ENCODE measurements at regions not wholly inside any gene's neighbourhood (a gene's known extent, or its start where the extent isn't known, plus 50 kb on each side); places are given as distances from the start of the nearest gene placed in this dataset.

DNA sequence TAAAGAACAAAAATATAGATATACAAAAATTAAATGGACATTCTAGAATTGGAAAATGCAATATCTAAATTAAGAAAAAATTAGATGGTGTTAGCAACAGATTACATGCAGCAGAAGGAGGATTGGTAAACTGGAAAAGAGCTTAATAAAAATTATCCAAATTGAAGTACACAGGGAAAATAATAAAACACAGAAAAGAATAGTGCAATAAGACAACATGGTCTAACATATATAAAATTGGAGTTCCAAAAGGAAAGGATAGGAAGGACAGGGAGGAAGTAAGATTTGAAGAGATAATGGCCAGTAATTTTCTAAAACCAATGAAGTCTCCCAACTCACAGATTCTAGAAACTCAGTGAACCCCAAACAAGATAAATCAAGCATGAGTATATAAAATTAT lies 194.5 kb downstream of the TBX18 start:
- no peaks in the 10 kb centered on the region for H3K23me2 ChIP-seq (ENCODE audit: low read depth, low read length)
- FAIRE-seq: no peak
- H2BK120ac ChIP-seq (replicated peaks; ENCODE audit: low read depth, low read length): no peak overlapping the region
- no peaks in the 10 kb centered on the region for H3K27me3 ChIP-seq (replicated peaks in 1 of 4; ENCODE audit: control insufficient read depth in 3 of 4, extremely low read depth in 1 of 4, insufficient read depth in 3 of 4, low read length in 3 of 4)
- no peaks in the 10 kb centered on the region for H3K79me2 ChIP-seq (ENCODE audit: control insufficient read depth in 1 of 2, insufficient read depth in 2 of 2, low read length in 2 of 2)
- H2BK15ac ChIP-seq (ENCODE audit: low read length): no peak overlapping the region
- H3K4me3 ChIP-seq (ENCODE audit: extremely low read depth in 1 of 4, insufficient read depth in 2 of 4, low read depth in 3 of 4, low read length in 4 of 4): no peak overlapping the region
- H3K14ac ChIP-seq (ENCODE audit: insufficient read length): no peak overlapping the region
- CTCF ChIA-PET (ENCODE audit: partially characterized antibody): interaction anchor here (0.9 to 2.8 kb wide), 6 partner anchors 19 to 147 kb away, joined by 3 to 17 read pairs (median 3); no protein-coding TSS in a partner anchor
- no peaks in the 10 kb centered on the region for H4K20me1 ChIP-seq (replicated peaks in 1 of 2; ENCODE audit: control insufficient read depth in 1 of 2, insufficient read depth in 2 of 2, low read length in 2 of 2)
- H3K27ac ChIP-seq (ENCODE audit: low read depth, low read length): no peak overlapping the region
- H2BK20ac ChIP-seq (ENCODE audit: low read length): no peak overlapping the region
- no peak overlapping the region for H2BK5ac ChIP-seq (ENCODE audit: low read depth, low read length)
- no peak overlapping the region for H2AK5ac ChIP-seq (ENCODE audit: low read depth, low read length)
- no peak overlapping the region for H4K5ac ChIP-seq (ENCODE audit: insufficient read length, low read depth, low read length)
- H3K4me1 ChIP-seq (replicated peaks in 1 of 4; ENCODE audit: control insufficient read depth in 3 of 4, insufficient read depth in 4 of 4, low read length in 3 of 4): no peaks in the 10 kb centered on the region; a peak in 1 of 7 replicates
- no peak overlapping the region for H2BK12ac ChIP-seq (ENCODE audit: low read depth, low read length)
- no peak overlapping the region for H3K4ac ChIP-seq (replicated peaks; ENCODE audit: insufficient read length, low read depth, low read length)
- H3K36me3 ChIP-seq (ENCODE audit: control insufficient read depth in 2 of 4, insufficient read depth in 4 of 4, low read length in 3 of 4): no peaks in the 10 kb centered on the region
- no peak for TF ChIP-seq JUND (IDR thresholded peaks at IDR 0.05; ENCODE audit: low read length)
- no peak for TF ChIP-seq POLR2A (IDR thresholded peaks at IDR 0.05; ENCODE audit: control extremely low read depth in 1 of 2, low read depth in 2 of 2, low read length in 2 of 2)
- TF ChIP-seq SAP30 (IDR thresholded peaks at IDR 0.05; ENCODE audit: insufficient read depth, insufficient replicate concordance, low read length): no peak
- no peak for TF ChIP-seq SP1 (IDR thresholded peaks at IDR 0.05; ENCODE audit: low read depth, low read length)
- no peak for TF ChIP-seq CEBPB (IDR thresholded peaks at IDR 0.05; ENCODE audit: low read depth, low read length)
- no peak for TF ChIP-seq RFX5 (IDR thresholded peaks at IDR 0.05; ENCODE audit: borderline replicate concordance, low read depth, low read length)
- TF ChIP-seq TBP (IDR thresholded peaks at IDR 0.05; ENCODE audit: low read depth, low read length): no peak
- no peak for TF ChIP-seq ASH2L (IDR thresholded peaks at IDR 0.05; ENCODE audit: low read length)
- no peak for TF ChIP-seq TEAD4 (IDR thresholded peaks at IDR 0.05; ENCODE audit: low read depth, low read length)
- no peak for TF ChIP-seq RAD21 (IDR thresholded peaks at IDR 0.05 in 1 of 2, conservative IDR thresholded peaks at IDR 0.05 in 1 of 2; ENCODE audit: low read depth in 2 of 2, low read length in 2 of 2)
- POLR2A ChIA-PET (ENCODE audit: partially characterized antibody): no interaction called here
- DNase-seq (ENCODE audit: low read depth in 1 of 2, low spot score in 2 of 2): no peak
- H2AFZ ChIP-seq (ENCODE audit: low read length): no peak overlapping the region
- no peak overlapping the region for H3K23ac ChIP-seq (ENCODE audit: insufficient read length)
- H3K9me3 ChIP-seq (ENCODE audit: insufficient read depth in 2 of 2, low read depth in 1 of 2, low read length in 1 of 2): no peaks in the 10 kb centered on the region
- H3K4me2 ChIP-seq (ENCODE audit: insufficient read depth in 1 of 2, low read depth in 2 of 2, low read length in 2 of 2): no peak overlapping the region
- no peak overlapping the region for H3K18ac ChIP-seq (ENCODE audit: extremely low read depth, low read length)
- no peaks in the 10 kb centered on the region for H3K79me1 ChIP-seq (ENCODE audit: low read depth, low read length)
- H3K9ac ChIP-seq (replicated peaks in 1 of 4; ENCODE audit: extremely low read depth in 1 of 4, low read depth in 3 of 4, low read length in 3 of 4): no peak overlapping the region
- H4K91ac ChIP-seq (replicated peaks; ENCODE audit: insufficient read length, low read length): no peak overlapping the region
- H4K8ac ChIP-seq (ENCODE audit: extremely low read depth, insufficient read depth, low read length): no peak overlapping the region
- H3K56ac ChIP-seq (replicated peaks; ENCODE audit: insufficient read length, low read depth, low read length): no peak overlapping the region

Data from H1 (cell line).